Esophagus muscularis mucosa (tissue), 3 donors: ENCODE measurements at regions not wholly inside any gene's neighbourhood (a gene's known extent, or its start where the extent isn't known, plus 50 kb on each side); places are given as distances from the start of the nearest gene placed in this dataset.

ENCODE experiments used
- CTCF ChIP-seq, 3 experiments: fragments of 200-600 bp in 2 of 3; fragments of 450-650 bp in 1 of 3; sonication (generic) in 2 of 3; IDR thresholded peaks; one replicate each; pipeline ENCODE4 v1.5.1; 2017 to 2019; ENCODE audit warnings: antibody characterized with exemption in 3 of 3, mild to moderate bottlenecking in 2 of 3, moderate library complexity in 1 of 3
- POLR2AphosphoS5 ChIP-seq, 2 donors: sonication (generic); formaldehyde crosslinking; IDR thresholded peaks; one replicate each; pipeline ENCODE4 v1.6.1; 2017; ENCODE audit warnings: antibody characterized with exemption in 2 of 2

- TF ChIP-seq CTCF (IDR thresholded peaks at IDR 0.05) = no peak
- TF ChIP-seq POLR2AphosphoS5 (IDR thresholded peaks at IDR 0.05) = no peak
Observed at GRCh38 chr2:18753722-18754121, 164.4 kb upstream of the NT5C1B start.
